ENCODE measurements at regions not wholly inside any gene's neighbourhood (a gene's known extent, or its start where the extent isn't known, plus 50 kb on each side); places are given as distances from the start of the nearest gene placed in this dataset.

GRCh38 chr9:13629067-13629466, 349.6 kb upstream of the MPDZ start:
- no peak for DNase-seq
- no peak overlapping the region for H3K4me2 ChIP-seq (replicated peaks; ENCODE audit: low read depth, low read length, poor library complexity, severe bottlenecking)
- no peaks in the 10 kb centered on the region for H3K27me3 ChIP-seq (replicated peaks in 1 of 4; ENCODE audit: control extremely low read depth in 1 of 4, control insufficient read depth in 3 of 4, insufficient read depth in 4 of 4, low read length in 3 of 4)
- WGBS (ENCODE audit: insufficient coverage): no CpG with 5 or more reads among the region's 4 CpGs
- Mint-ChIP-seq H3K9me3 (ENCODE audit: insufficient read depth) (no peaks in the 10 kb centered on the region), H3K4me3 (no peak overlapping the region), H3K4me1 (no peaks in the 10 kb centered on the region), H3K27ac (no peak overlapping the region), H3K27me3 (no peaks in the 10 kb centered on the region)
- ChIA-PET CTCF (no interaction called here), POLR2A (no interaction called here)
- H3K9ac ChIP-seq (ENCODE audit: low read length): no peak overlapping the region
- intact Hi-C loops (cut with micrococcal nuclease): no loop called here
- H3K4me1 ChIP-seq (ENCODE audit: control insufficient read depth in 2 of 2, insufficient read depth in 2 of 2, low read length in 2 of 2): no peaks in the 10 kb centered on the region
- TF ChIP-seq CTCF (IDR thresholded peaks at IDR 0.05) (no peak), EZH2 (IDR thresholded peaks at IDR 0.05; ENCODE audit: borderline replicate concordance, insufficient read depth, low read depth, low read length, poor library complexity, severe bottlenecking) (no peak)
- no peaks in the 10 kb centered on the region for H3K36me3 ChIP-seq (replicated peaks in 1 of 2; ENCODE audit: control extremely low read depth in 1 of 2, control insufficient read depth in 1 of 2, extremely low read depth in 1 of 2, insufficient read depth in 2 of 2, low read length in 1 of 2)
- H3K4me3 ChIP-seq (ENCODE audit: control extremely low read depth in 1 of 5, extremely low read depth in 1 of 5, insufficient read depth in 1 of 5, low read depth in 2 of 5, low read length in 4 of 5): no peak overlapping the region
- no peaks in the 10 kb centered on the region for H3K79me2 ChIP-seq (ENCODE audit: control insufficient read depth, insufficient read depth, low read length)
- H3K9me3 ChIP-seq (ENCODE audit: control extremely low read depth in 1 of 3, control insufficient read depth in 2 of 3, insufficient read depth in 1 of 3, low read length in 2 of 3): peaks cover 0 to 10% (median 0%) of the 10 kb centered on the region in 3 donors
- no peak overlapping the region for H2AFZ ChIP-seq (ENCODE audit: insufficient read depth, low read depth, low read length, poor library complexity, severe bottlenecking)
- ATAC-seq (ENCODE audit: low read depth): no peak
- no peaks in the 10 kb centered on the region for H4K20me1 ChIP-seq (ENCODE audit: control insufficient read depth, insufficient read depth, low read length, poor library complexity, severe bottlenecking)
- H3K27ac ChIP-seq (ENCODE audit: low read length in 2 of 2): no peak overlapping the region

GRCh38 chr9:13628526-13628925, 349.0 kb upstream of the MPDZ start:
- Histone ChIP-seq H3K9me3 (ENCODE audit: control extremely low read depth in 1 of 3, control insufficient read depth in 2 of 3, insufficient read depth in 1 of 3, low read length in 2 of 3) (peaks cover 0 to 10% (median 0%) of the 10 kb centered on the region in 3 donors), H3K9ac (ENCODE audit: low read length) (no peak overlapping the region), H3K36me3 (replicated peaks in 1 of 2; ENCODE audit: control extremely low read depth in 1 of 2, control insufficient read depth in 1 of 2, extremely low read depth in 1 of 2, insufficient read depth in 2 of 2, low read length in 1 of 2) (no peaks in the 10 kb centered on the region), H2AFZ (ENCODE audit: insufficient read depth, low read depth, low read length, poor library complexity, severe bottlenecking) (no peak overlapping the region), H3K79me2 (ENCODE audit: control insufficient read depth, insufficient read depth, low read length) (no peaks in the 10 kb centered on the region), H3K27ac (ENCODE audit: low read length in 2 of 2) (no peak overlapping the region), H3K27me3 (replicated peaks in 1 of 4; ENCODE audit: control extremely low read depth in 1 of 4, control insufficient read depth in 3 of 4, insufficient read depth in 4 of 4, low read length in 3 of 4) (no peaks in the 10 kb centered on the region), H4K20me1 (ENCODE audit: control insufficient read depth, insufficient read depth, low read length, poor library complexity, severe bottlenecking) (no peaks in the 10 kb centered on the region), H3K4me3 (ENCODE audit: control extremely low read depth in 1 of 5, extremely low read depth in 1 of 5, insufficient read depth in 1 of 5, low read depth in 2 of 5, low read length in 4 of 5) (no peak overlapping the region), H3K4me1 (ENCODE audit: control insufficient read depth in 2 of 2, insufficient read depth in 2 of 2, low read length in 2 of 2) (no peaks in the 10 kb centered on the region), H3K4me2 (replicated peaks; ENCODE audit: low read depth, low read length, poor library complexity, severe bottlenecking) (no peak overlapping the region)
- Mint-ChIP-seq H3K4me1 (no peaks in the 10 kb centered on the region), H3K27ac (no peak overlapping the region), H3K4me3 (no peak overlapping the region), H3K9me3 (ENCODE audit: insufficient read depth) (no peaks in the 10 kb centered on the region), H3K27me3 (no peaks in the 10 kb centered on the region)
- DNase-seq (no peak), ATAC-seq (ENCODE audit: low read depth) (no peak)
- no peak for TF ChIP-seq EZH2 (IDR thresholded peaks at IDR 0.05; ENCODE audit: borderline replicate concordance, insufficient read depth, low read depth, low read length, poor library complexity, severe bottlenecking)
- TF ChIP-seq CTCF (IDR thresholded peaks at IDR 0.05): no peak
- WGBS (ENCODE audit: insufficient coverage): no CpG with 5 or more reads among the region's 1 CpG
- intact Hi-C loops (cut with micrococcal nuclease): no loop called here
- CTCF ChIA-PET: no interaction called here
- POLR2A ChIA-PET: no interaction called here

All from B cell (primary cell).